ENCODE measurements at regions not wholly inside any gene's neighbourhood (a gene's known extent, or its start where the extent isn't known, plus 50 kb on each side); places are given as distances from the start of the nearest gene placed in this dataset.

- H3K4me3 ChIP-seq (ENCODE audit: low read length), result no peak overlapping the region
- DNase-seq (ENCODE audit: low read depth), result no peak
- TF ChIP-seq, protein P1, sequence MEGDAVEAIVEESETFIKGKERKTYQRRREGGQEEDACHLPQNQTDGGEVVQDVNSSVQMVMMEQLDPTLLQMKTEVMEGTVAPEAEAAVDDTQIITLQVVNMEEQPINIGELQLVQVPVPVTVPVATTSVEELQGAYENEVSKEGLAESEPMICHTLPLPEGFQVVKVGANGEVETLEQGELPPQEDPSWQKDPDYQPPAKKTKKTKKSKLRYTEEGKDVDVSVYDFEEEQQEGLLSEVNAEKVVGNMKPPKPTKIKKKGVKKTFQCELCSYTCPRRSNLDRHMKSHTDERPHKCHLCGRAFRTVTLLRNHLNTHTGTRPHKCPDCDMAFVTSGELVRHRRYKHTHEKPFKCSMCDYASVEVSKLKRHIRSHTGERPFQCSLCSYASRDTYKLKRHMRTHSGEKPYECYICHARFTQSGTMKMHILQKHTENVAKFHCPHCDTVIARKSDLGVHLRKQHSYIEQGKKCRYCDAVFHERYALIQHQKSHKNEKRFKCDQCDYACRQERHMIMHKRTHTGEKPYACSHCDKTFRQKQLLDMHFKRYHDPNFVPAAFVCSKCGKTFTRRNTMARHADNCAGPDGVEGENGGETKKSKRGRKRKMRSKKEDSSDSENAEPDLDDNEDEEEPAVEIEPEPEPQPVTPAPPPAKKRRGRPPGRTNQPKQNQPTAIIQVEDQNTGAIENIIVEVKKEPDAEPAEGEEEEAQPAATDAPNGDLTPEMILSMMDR (conservative IDR thresholded peaks at IDR 0.05; ENCODE audit: low read length), result no peak
Observed at GRCh38 chr13:22422712-22423111, 751.8 kb downstream of the FGF9 start.

GRCh38 chr13:22423261-22423660, 752.4 kb downstream of the FGF9 start:
- DNase-seq (ENCODE audit: low read depth), result no peak
- no peak overlapping the region for H3K4me3 ChIP-seq (ENCODE audit: low read length)
- TF ChIP-seq, protein P1 (conservative IDR thresholded peaks at IDR 0.05; ENCODE audit: low read length), result no peak

- no peak overlapping the region for H3K4me3 ChIP-seq (ENCODE audit: low read length)
- TF ChIP-seq, protein P1 (conservative IDR thresholded peaks at IDR 0.05; ENCODE audit: low read length), result no peak
- no peak for DNase-seq (ENCODE audit: low read depth)
Observed at GRCh38 chr13:22425087-22425486, 754.2 kb downstream of the FGF9 start.

GRCh38 chr13:22427066-22427465, 753.7 kb upstream of the SGCG start:
- no peak overlapping the region for H3K4me3 ChIP-seq (ENCODE audit: low read length)
- TF ChIP-seq, protein P1 (conservative IDR thresholded peaks at IDR 0.05; ENCODE audit: low read length), result no peak
- DNase-seq (ENCODE audit: low read depth), result no peak

DNA sequence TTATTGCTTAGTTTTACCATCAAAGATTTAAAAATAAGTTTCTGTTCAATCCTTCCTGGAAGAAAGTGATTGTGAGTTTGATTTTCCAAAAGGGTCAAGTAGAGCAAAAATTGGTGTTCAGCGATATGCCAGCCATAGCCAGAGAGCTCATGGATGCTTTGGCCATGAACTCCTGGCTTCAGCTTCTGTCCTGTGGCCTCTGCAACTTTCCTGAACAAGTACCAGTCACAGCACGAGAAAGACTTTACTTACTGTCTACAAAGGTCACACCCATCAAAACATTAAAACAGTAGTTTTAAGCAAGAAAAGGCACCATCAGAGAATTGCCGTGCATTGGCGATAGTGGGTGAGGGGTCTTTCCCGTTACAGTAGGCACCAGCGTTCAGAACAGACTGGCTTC, 753.0 kb upstream of the SGCG start:
- TF ChIP-seq, protein P1 (conservative IDR thresholded peaks at IDR 0.05; ENCODE audit: low read length), result no peak
- DNase-seq (ENCODE audit: low read depth), result no peak
- H3K4me3 ChIP-seq (ENCODE audit: low read length), result no peak overlapping the region

GRCh38 chr13:22428188-22428828, 752.5 kb upstream of the SGCG start:
- DNase-seq (ENCODE audit: low read depth), result no peak
- TF ChIP-seq, protein P1 (conservative IDR thresholded peaks at IDR 0.05; ENCODE audit: low read length), result no peak
- H3K4me3 ChIP-seq (ENCODE audit: low read length), result no peak overlapping the region

- TF ChIP-seq, protein P1 (conservative IDR thresholded peaks at IDR 0.05; ENCODE audit: low read length), result no peak
- DNase-seq (ENCODE audit: low read depth), result no peak
- no peak overlapping the region for H3K4me3 ChIP-seq (ENCODE audit: low read length)
Observed at GRCh38 chr13:22432690-22433089, 748.1 kb upstream of the SGCG start.

Measured in AG10803 (cell line).